Activated naive CD4-positive, alpha-beta T cell treated with anti-CD3 and anti-CD28 coated beads for 36 hours (primary cell): ENCODE measurements at regions not wholly inside any gene's neighbourhood (a gene's known extent, or its start where the extent isn't known, plus 50 kb on each side); places are given as distances from the start of the nearest gene placed in this dataset.

Experiments
- CTCF ChIA-PET: fragments of 350-600 bp; sonication (Branson Sonifier 250); formaldehyde crosslinking; loops from one replicate; lab custom pipeline; 2021; ENCODE audit warnings: antibody characterized with exemption; lab: Charles Lee
- DNase-seq: peaks from one replicate; pipeline ENCODE4 v3.0.0-alpha.2; 2020
- H3K27ac Mint-ChIP-seq: one replicate; pipeline ENCODE4 v1.8.0; 2021; ENCODE audit warnings: mild to moderate bottlenecking, mixed read lengths
- H3K27me3 Mint-ChIP-seq: one replicate; pipeline ENCODE4 v1.8.0; 2021; ENCODE audit warnings: low read depth, mixed read lengths
- H3K36me3 Mint-ChIP-seq: one replicate; pipeline ENCODE4 v1.8.0; 2021; ENCODE audit warnings: low read depth, mixed read lengths
- H3K4me1 Mint-ChIP-seq: one replicate; pipeline ENCODE4 v1.8.0; 2021; ENCODE audit warnings: low read depth, mixed read lengths
- H3K4me3 Mint-ChIP-seq: one replicate; pipeline ENCODE4 v1.8.0; 2021; ENCODE audit warnings: mild to moderate bottlenecking, moderate library complexity, mixed read lengths
- H3K9me3 Mint-ChIP-seq: one replicate; pipeline ENCODE4 v1.8.0; 2021; ENCODE audit warnings: mixed read lengths
- intact Hi-C: fragments of 100-400 bp; cut with micrococcal nuclease; formaldehyde crosslinking; loops from one replicate; pipeline ENCODE4 v1.15.1; 2023

DNA sequence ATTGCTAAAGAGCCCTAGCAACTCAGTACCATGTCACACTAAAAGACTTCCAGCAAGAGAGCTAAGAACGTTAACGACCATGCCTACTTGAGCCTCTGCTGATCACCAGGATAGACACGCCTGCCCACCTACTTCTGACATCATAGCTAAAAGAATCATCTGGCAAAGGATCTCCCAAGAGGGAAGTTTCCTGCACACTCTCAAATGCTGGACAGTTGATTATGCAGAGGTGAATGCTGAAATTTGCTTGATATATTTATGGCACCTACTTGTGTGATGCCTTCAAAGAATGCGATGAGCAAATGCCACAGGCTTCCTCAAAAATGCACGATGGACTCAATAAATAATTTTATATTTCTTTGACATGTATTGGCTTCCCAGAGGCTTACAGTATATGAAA lies 113.6 kb downstream of the GALC start:
- Mint-ChIP-seq H3K4me3 (no peak overlapping the region), H3K9me3 (no peaks in the 10 kb centered on the region), H3K27me3 (no peaks in the 10 kb centered on the region), H3K27ac (no peak overlapping the region), H3K4me1 (no peaks in the 10 kb centered on the region), H3K36me3 (peaks cover 1% of the 10 kb centered on the region)
- DNase-seq = no peak
- CTCF ChIA-PET = no interaction called here
- intact Hi-C loops = no loop called here

DNA sequence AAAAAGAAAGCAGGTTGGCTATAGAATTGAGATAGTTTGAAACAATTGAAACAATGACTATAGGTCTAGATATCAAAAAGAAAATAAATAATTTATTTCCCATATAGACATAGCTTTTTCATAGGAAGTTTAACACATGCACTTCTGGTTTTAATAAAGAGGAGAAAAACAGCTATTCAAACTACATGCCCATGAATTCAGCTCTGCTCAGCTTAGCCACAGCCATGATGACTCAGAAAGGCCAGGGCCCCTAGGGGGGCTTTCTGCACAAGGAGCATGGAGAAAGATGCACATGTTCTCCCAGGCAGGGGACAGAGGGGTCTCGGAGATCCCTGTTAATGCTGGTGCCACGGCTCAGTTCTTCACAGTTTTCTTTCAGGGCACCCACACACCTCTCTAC lies 114.0 kb downstream of the GALC start:
- H3K4me1 Mint-ChIP-seq = no peaks in the 10 kb centered on the region
- no peak overlapping the region for H3K4me3 Mint-ChIP-seq
- intact Hi-C loops = no loop called here
- CTCF ChIA-PET = no interaction called here
- no peaks in the 10 kb centered on the region for H3K9me3 Mint-ChIP-seq
- DNase-seq = no peak
- peaks cover 1% of the 10 kb centered on the region for H3K36me3 Mint-ChIP-seq
- no peak overlapping the region for H3K27ac Mint-ChIP-seq
- no peaks in the 10 kb centered on the region for H3K27me3 Mint-ChIP-seq

DNA sequence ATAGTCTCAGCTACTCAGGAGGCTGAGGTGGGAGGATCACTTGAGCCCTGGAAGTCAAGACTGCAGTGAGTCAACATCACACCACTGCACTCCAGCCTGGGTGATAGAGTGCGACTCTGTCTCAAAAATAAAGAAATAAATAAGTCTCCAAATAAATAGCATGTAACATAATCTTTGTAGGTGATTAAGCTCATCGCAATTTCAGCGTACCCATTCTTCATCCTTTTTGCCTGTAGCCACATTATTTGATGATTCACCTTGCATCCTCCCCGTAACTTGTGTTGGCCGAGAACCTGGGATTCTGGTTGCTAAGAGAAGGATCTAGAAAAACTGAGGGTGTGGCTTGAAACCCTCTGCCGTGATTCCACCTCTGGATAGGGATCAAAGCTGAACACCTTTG lies 115.1 kb downstream of the GALC start:
- CTCF ChIA-PET = no interaction called here
- no peak overlapping the region for H3K4me3 Mint-ChIP-seq
- H3K4me1 Mint-ChIP-seq = no peaks in the 10 kb centered on the region

DNA sequence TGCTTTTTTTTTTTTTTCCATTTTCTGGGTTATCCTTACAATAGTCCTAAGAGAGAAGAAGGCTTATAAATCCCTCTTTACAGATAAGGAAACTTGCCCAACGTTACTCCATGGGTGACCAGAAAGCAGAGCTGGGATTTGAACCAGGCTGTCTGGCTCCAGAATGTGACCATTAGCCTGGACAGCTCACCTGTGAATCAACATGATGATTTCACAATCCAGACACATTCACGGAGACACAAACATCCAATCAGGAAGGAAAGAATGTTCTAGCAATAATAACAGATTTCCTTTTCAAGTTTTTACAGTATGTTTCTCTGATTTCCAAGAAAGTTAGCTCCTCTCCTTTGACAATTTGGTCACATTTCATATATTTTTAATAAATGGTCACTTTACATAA lies 118.3 kb downstream of the GALC start:
- H3K27ac Mint-ChIP-seq = no peak overlapping the region
- peaks cover 4% of the 10 kb centered on the region for H3K27me3 Mint-ChIP-seq
- H3K9me3 Mint-ChIP-seq = peaks cover 3% of the 10 kb centered on the region
- intact Hi-C loops = no loop called here
- H3K36me3 Mint-ChIP-seq = no peaks in the 10 kb centered on the region
- CTCF ChIA-PET = no interaction called here
- DNase-seq = no peak
- H3K4me1 Mint-ChIP-seq = peaks cover 7% of the 10 kb centered on the region
- H3K4me3 Mint-ChIP-seq = no peak overlapping the region

More for the DNA sequence above, 115.1 kb downstream of the GALC start:
- intact Hi-C loops = no loop called here
- Mint-ChIP-seq H3K27me3 (peaks cover 2% of the 10 kb centered on the region), H3K9me3 (no peaks in the 10 kb centered on the region), H3K27ac (no peak overlapping the region), H3K36me3 (no peaks in the 10 kb centered on the region)
- no peak for DNase-seq

DNA sequence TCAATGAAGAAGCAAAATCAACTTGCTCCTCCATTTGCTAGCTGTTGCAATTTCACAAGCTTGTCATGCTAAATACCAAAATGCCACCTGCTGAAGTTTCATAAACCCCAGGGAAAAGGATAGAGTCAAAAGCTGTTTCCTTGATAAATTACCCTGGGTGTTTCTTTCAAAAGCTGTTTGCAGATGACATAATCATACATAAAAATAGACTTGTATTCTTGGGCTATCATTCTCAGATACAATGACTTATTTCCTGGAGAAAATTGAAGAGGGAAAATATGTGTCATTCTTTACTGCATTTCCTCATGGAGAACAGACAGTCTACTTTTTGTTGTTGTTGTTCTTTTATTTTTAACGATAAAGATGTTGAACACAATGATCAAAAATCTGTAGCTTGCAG lies 119.2 kb downstream of the GALC start:
- CTCF ChIA-PET = interaction anchor here (0.7 to 1.4 kb wide), 2 partner anchors 22 to 33 kb away, joined by 3 read pairs; no protein-coding TSS in a partner anchor
- Mint-ChIP-seq H3K36me3 (no peaks in the 10 kb centered on the region), H3K27ac (no peak overlapping the region), H3K4me3 (no peak overlapping the region), H3K27me3 (peaks cover 4% of the 10 kb centered on the region), H3K9me3 (peaks cover 3% of the 10 kb centered on the region), H3K4me1 (peaks cover 13% of the 10 kb centered on the region)
- DNase-seq = no peak
- intact Hi-C loops = no loop called here

DNA sequence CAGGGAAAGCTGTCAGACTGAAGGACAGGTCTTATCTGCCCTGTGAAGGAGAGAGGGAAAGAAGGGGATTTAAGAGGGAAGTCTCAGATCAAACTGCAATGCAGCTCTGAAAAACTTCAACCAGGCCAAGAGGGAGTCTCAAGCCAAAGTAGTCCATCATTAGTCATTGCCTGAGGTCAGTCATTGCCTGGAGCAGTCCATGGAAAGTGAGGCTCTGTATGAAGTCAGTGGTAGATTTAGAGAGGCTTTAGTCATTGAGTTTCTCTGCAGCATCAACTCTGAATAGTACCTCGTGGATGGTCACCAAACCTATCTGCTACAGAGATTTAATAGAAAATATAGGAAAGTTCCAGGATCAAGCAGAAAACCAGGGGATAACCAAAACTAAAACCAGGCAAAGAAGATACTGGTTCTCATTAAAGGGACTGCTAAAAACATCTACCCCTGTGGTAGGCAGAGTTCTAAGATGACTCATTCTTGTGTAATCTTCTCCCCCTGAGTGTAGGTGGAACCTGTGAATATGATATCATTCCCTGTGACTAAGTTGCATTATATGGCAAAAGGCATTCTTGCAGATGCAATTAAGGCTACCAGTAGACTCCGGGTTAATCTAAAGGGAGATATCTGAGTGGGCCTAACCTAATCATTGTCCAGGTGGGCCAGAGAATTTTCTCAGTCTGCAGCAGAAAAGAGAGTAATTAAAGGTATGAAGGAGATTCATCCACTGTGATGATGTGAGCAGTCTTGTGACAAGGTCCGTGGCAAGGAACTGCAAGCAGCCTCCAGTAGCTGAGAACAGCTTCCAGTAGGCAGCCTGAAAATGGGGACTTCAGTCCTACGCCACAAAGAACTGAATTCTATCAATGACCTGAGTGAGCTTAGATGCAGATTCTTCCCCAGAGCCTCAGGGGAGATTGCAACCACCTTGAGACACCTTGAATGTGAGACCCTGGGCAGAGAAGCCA lies 123.1 kb downstream of the GALC start:
- no peak for DNase-seq
- Mint-ChIP-seq H3K4me1 (peaks cover 13% of the 10 kb centered on the region), H3K27ac (no peak overlapping the region), H3K9me3 (peaks cover 3% of the 10 kb centered on the region), H3K4me3 (no peak overlapping the region), H3K27me3 (peaks cover 5% of the 10 kb centered on the region), H3K36me3 (no peaks in the 10 kb centered on the region)
- intact Hi-C loops = no loop called here
- CTCF ChIA-PET = no interaction called here

DNA sequence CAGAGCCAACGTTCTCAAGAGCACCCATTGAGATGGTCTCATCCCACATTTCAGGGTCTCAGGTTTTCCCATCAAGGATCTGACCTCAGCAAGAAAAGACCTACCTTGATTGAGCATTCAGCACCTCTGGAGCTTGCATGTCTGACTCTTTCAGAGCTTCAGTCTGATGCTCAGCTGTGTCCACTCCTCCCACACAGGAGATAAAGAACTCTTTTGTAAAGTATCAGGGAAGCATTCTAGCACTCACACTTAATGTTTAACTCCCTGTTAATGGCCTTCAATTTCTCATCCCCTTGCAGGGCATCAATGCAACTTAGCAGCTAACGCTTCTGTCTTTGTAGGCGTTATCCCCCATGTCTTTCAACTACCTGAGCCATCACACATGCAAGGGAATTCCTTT lies 124.1 kb downstream of the GALC start:
- Mint-ChIP-seq H3K4me3 (no peak overlapping the region), H3K4me1 (peaks cover 13% of the 10 kb centered on the region), H3K27ac (no peak overlapping the region), H3K9me3 (peaks cover 3% of the 10 kb centered on the region), H3K36me3 (no peaks in the 10 kb centered on the region), H3K27me3 (peaks cover 5% of the 10 kb centered on the region)
- no peak for DNase-seq
- intact Hi-C loops = no loop called here
- CTCF ChIA-PET = interaction anchor here (1.0 kb wide), 1 partner anchor 27 kb away, joined by 3 read pairs; no protein-coding TSS in a partner anchor

DNA sequence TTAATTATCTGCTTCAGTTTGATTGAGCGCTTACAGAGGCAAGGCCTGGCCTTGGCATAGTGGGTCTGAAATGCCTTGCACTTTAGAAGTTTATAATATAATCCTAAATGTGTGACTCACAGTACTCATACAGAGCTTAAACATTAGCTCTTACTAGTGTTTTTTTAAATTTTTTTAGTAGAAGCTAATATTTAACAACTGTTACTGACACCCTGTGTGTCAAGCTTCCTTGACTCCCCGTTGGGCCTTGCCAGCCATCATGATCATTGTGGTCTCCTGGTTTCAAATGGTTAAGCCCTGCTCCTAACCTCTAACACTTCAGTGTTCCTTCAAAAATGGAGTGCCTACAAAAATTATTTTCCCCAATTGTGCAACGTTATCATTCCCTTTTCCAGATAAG lies 126.9 kb downstream of the GALC start:
- H3K9me3 Mint-ChIP-seq = no peaks in the 10 kb centered on the region
- intact Hi-C loops = no loop called here
- no peaks in the 10 kb centered on the region for H3K36me3 Mint-ChIP-seq
- CTCF ChIA-PET = interaction anchor here (1.2 kb wide), 1 partner anchor 31 kb away, joined by 4 read pairs; no protein-coding TSS in a partner anchor
- H3K27ac Mint-ChIP-seq = no peak overlapping the region
- no peak for DNase-seq
- H3K27me3 Mint-ChIP-seq = peaks cover 2% of the 10 kb centered on the region
- no peak overlapping the region for H3K4me3 Mint-ChIP-seq
- H3K4me1 Mint-ChIP-seq = peaks cover 11% of the 10 kb centered on the region

DNA sequence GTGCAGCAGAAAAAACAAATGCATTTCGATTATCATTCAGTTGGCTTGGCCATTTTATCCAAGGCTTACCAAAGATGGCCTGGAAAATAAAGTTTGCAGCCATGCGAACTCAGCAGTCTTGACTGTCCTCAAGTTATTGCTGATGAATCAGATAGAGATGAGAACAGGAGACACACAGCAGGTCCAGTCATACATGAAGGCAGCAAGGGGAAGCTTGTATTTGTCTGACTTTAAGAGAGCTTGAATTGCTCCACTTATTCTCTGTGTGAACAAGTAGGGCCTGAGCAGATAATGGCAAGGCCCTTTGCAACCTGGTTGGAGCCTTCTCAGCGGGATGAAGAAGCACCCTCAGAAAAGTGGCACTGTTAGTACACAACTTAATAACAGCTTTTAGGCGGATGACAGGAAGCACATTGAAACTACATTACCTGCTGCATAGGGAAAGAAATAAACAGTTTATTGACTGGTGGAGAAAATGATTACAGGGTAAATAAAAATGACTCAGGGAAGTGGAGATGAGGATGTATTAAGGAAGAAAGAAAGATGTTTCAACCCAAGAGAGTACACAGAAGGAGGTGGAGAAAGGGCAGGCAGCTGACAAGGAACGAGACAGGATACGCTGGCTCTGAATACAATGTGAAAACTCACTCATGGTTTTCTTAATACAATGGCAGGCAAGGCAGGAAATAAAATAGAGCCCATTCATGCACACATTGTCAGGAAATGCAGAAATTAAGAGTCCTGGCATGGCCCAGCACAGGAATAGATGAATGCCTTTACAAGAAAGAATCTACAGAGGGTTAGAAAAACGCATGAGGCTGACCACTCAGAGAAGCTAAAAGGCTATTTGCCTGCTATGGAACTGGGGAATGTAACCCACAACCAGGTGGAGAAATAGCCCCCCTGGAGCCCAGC lies 128.4 kb downstream of the GALC start:
- intact Hi-C loops = no loop called here
- no peak for DNase-seq
- Mint-ChIP-seq H3K4me3 (no peak overlapping the region), H3K36me3 (no peaks in the 10 kb centered on the region), H3K9me3 (no peaks in the 10 kb centered on the region), H3K27ac (no peak overlapping the region), H3K4me1 (peaks cover 5% of the 10 kb centered on the region), H3K27me3 (peaks cover 2% of the 10 kb centered on the region)
- CTCF ChIA-PET = interaction anchor here (0.6 to 1.0 kb wide), 2 partner anchors 348 to 634 kb away, joined by 3 to 4 read pairs; no protein-coding TSS in a partner anchor

DNA sequence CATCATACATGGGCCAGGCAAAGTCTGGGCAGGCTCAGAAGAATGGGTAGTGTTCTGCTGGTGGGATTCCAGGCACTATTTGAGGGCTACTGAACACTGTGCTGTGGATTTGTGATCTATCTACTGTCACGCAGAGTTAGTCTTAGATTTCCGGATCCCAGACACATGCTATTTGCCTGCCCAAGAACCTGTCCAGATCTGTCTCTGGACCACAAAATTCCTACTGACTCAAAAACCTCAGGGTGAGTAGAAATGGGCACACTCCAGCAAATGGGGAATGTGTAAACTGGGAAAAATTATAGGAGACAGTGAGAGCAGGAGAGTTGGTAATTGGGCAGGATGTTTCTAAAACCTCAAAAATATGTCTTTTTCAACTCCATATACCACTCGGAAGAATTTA lies 129.9 kb downstream of the GALC start:
- H3K4me3 Mint-ChIP-seq = no peak overlapping the region
- H3K27me3 Mint-ChIP-seq = peaks cover 2% of the 10 kb centered on the region
- intact Hi-C loops = no loop called here
- no peaks in the 10 kb centered on the region for H3K36me3 Mint-ChIP-seq
- DNase-seq = no peak
- no peaks in the 10 kb centered on the region for H3K9me3 Mint-ChIP-seq
- no peaks in the 10 kb centered on the region for H3K4me1 Mint-ChIP-seq
- H3K27ac Mint-ChIP-seq = no peak overlapping the region
- CTCF ChIA-PET = interaction anchor here (0.9 to 1.0 kb wide), 2 partner anchors 57 to 349 kb away, joined by 3 read pairs; no protein-coding TSS in a partner anchor

DNA sequence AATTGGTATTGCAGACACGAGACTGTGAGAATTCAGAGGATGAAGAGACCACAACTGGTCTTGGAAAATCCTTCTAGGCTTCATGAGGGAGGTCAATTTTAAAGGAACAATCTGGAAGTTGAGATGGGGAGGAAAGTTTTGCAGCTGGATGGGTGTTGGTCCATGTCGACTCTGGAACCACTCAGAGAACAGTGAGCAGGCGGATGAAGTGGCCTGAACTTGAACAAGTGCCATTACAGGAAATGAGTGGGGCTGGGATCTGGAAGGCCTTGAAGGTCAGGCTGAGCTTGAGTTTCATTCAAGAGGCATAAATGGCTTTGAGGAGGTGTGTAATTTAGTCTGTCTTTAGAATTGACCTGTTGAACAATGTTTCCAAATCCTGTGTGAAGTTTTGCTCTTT lies 140.9 kb downstream of the GALC start:
- H3K4me1 Mint-ChIP-seq = no peaks in the 10 kb centered on the region
- no peaks in the 10 kb centered on the region for H3K27me3 Mint-ChIP-seq
- no peak overlapping the region for H3K27ac Mint-ChIP-seq
- no peaks in the 10 kb centered on the region for H3K9me3 Mint-ChIP-seq
- H3K36me3 Mint-ChIP-seq = no peaks in the 10 kb centered on the region
- no peak for DNase-seq
- H3K4me3 Mint-ChIP-seq = no peak overlapping the region
- intact Hi-C loops = no loop called here
- CTCF ChIA-PET = interaction anchor here (0.7 kb wide), 1 partner anchor 29 kb away, joined by 3 read pairs; no protein-coding TSS in a partner anchor

DNA sequence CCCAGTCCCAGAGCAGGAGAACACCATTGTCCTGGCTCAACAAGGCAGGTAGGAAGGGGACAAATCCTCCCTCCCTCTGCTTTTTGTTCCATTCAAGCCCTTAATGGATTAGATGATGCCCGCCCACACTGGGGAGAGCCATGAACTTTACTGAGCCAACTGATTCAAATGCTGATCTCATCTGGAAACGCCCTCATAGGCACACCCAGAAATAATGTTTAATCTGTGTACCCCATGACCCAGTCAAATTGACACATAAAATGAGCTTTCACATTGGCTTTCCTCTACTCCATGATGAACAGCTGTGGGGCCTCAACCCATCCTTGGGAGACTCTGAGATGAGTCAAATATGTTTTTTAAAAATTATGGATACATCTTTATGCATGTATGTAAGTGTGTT lies 141.8 kb downstream of the GALC start:
- no peak for DNase-seq
- no peak overlapping the region for H3K27ac Mint-ChIP-seq
- H3K27me3 Mint-ChIP-seq = no peaks in the 10 kb centered on the region
- H3K9me3 Mint-ChIP-seq = no peaks in the 10 kb centered on the region
- CTCF ChIA-PET = no interaction called here
- H3K4me3 Mint-ChIP-seq = no peak overlapping the region
- H3K36me3 Mint-ChIP-seq = no peaks in the 10 kb centered on the region
- intact Hi-C loops = no loop called here
- H3K4me1 Mint-ChIP-seq = no peaks in the 10 kb centered on the region
